Transverse colon (tissue), 4 donors: ENCODE measurements at regions not wholly inside any gene's neighbourhood (a gene's known extent, or its start where the extent isn't known, plus 50 kb on each side); places are given as distances from the start of the nearest gene placed in this dataset.

ENCODE experiments used
- CTCF ChIP-seq, 5 experiments: fragments of 200-600 bp in 3 of 5; fragments of 450-650 bp in 2 of 5; sonication (generic) in 3 of 5; IDR thresholded peaks; 1 replicate in 2 of 5; 2 replicates in 3 of 5; pipeline ENCODE4 v1.5.1; 2016 to 2017; ENCODE audit warnings: antibody characterized with exemption in 5 of 5, inconsistent platforms in 3 of 5, mild to moderate bottlenecking in 2 of 5, moderate library complexity in 1 of 5
- EP300 ChIP-seq: sonication (generic); formaldehyde crosslinking; IDR thresholded peaks from one replicate; pipeline ENCODE4 v1.6.1; 2017; ENCODE audit warnings: antibody characterized with exemption, low read depth
- POLR2A ChIP-seq: fragments of 450-650 bp; IDR thresholded peaks from one replicate; pipeline ENCODE4 v1.6.1; 2016; ENCODE audit warnings: antibody characterized with exemption, mild to moderate bottlenecking, moderate library complexity
- POLR2AphosphoS5 ChIP-seq, 3 donors: sonication (generic); formaldehyde crosslinking; IDR thresholded peaks; one replicate each; pipeline ENCODE4 v1.6.1; 2016; ENCODE audit warnings: antibody characterized with exemption in 3 of 3

GRCh38 chr10:108409306-108409705 is 1244.8 kb upstream of the SORCS1 start:
- TF ChIP-seq POLR2A = no peak
- no peak for TF ChIP-seq POLR2AphosphoS5 (IDR thresholded peaks at IDR 0.05)
- no peak for TF ChIP-seq CTCF (IDR thresholded peaks at IDR 0.05)
- no peak for TF ChIP-seq EP300
